ENCODE measurements at regions not wholly inside any gene's neighbourhood (a gene's known extent, or its start where the extent isn't known, plus 50 kb on each side); places are given as distances from the start of the nearest gene placed in this dataset.

- H3K36me3 ChIP-seq (ENCODE audit: insufficient read depth, low read length), result no peaks in the 10 kb centered on the region
- no peak overlapping the region for H3K27ac ChIP-seq (ENCODE audit: low read depth, low read length)
- POLR2A ChIA-PET (ENCODE audit: partially characterized antibody), result no interaction called here
- Mint-ChIP-seq H3K36me3 (no peaks in the 10 kb centered on the region), H3K9me3 (peaks cover 0 to 2% (median 0%) of the 10 kb centered on the region in 8 donors), H3K27ac (no peak overlapping the region), H3K4me3 (no peak overlapping the region), H3K27me3 (peaks cover 18 to 24% of the 10 kb centered on the region in 2 donors), H3K4me1 (no peaks in the 10 kb centered on the region)
- H3K27me3 ChIP-seq (ENCODE audit: insufficient read depth, low read length), result no peaks in the 10 kb centered on the region
- no peaks in the 10 kb centered on the region for H3K9me3 ChIP-seq (ENCODE audit: control insufficient read depth in 1 of 2, low read length in 2 of 2)
- no peaks in the 10 kb centered on the region for H3K4me1 ChIP-seq (ENCODE audit: insufficient read depth, low read length)
- intact Hi-C loops (cut with micrococcal nuclease), result no loop called here
- CTCF ChIA-PET (ENCODE audit: partially characterized antibody), result no interaction called here
- no peak overlapping the region for H3K4me3 ChIP-seq (ENCODE audit: low read length in 2 of 2)
- DNase-seq, result no peak
Measured at GRCh38 chr3:18237251-18238005, 187.7 kb downstream of the SATB1 start.

- Mint-ChIP-seq H3K27me3 (peaks cover 16 to 22% of the 10 kb centered on the region in 2 donors), H3K36me3 (no peaks in the 10 kb centered on the region), H3K9me3 (no peaks in the 10 kb centered on the region), H3K4me3 (no peak overlapping the region), H3K4me1 (no peaks in the 10 kb centered on the region), H3K27ac (no peak overlapping the region)
- POLR2A ChIA-PET (ENCODE audit: partially characterized antibody), result no interaction called here
- H3K9me3 ChIP-seq (ENCODE audit: control insufficient read depth in 1 of 2, low read length in 2 of 2), result no peaks in the 10 kb centered on the region
- no peaks in the 10 kb centered on the region for H3K36me3 ChIP-seq (ENCODE audit: insufficient read depth, low read length)
- CTCF ChIA-PET (ENCODE audit: partially characterized antibody), result no interaction called here
- H3K4me3 ChIP-seq (ENCODE audit: low read length in 2 of 2), result no peak overlapping the region
- H3K27me3 ChIP-seq (ENCODE audit: insufficient read depth, low read length), result no peaks in the 10 kb centered on the region
- no peaks in the 10 kb centered on the region for H3K4me1 ChIP-seq (ENCODE audit: insufficient read depth, low read length)
- no peak for DNase-seq
- intact Hi-C loops (cut with micrococcal nuclease), result no loop called here
- no peak overlapping the region for H3K27ac ChIP-seq (ENCODE audit: low read depth, low read length)
Measured at GRCh38 chr3:18236726-18237125, 188.4 kb downstream of the SATB1 start.

GRCh38 chr3:18234717-18235335 is 190.3 kb downstream of the SATB1 start:
- Histone ChIP-seq H3K9me3 (ENCODE audit: control insufficient read depth in 1 of 2, low read length in 2 of 2) (no peaks in the 10 kb centered on the region), H3K27ac (ENCODE audit: low read depth, low read length) (no peak overlapping the region), H3K36me3 (ENCODE audit: insufficient read depth, low read length) (no peaks in the 10 kb centered on the region), H3K27me3 (ENCODE audit: insufficient read depth, low read length) (no peaks in the 10 kb centered on the region), H3K4me1 (ENCODE audit: insufficient read depth, low read length) (no peaks in the 10 kb centered on the region), H3K4me3 (ENCODE audit: low read length in 2 of 2) (no peak overlapping the region)
- no peak overlapping the region for H3K4me3 Mint-ChIP-seq
- intact Hi-C loops (cut with micrococcal nuclease), result no loop called here
- DNase-seq, result no peak
- no peak overlapping the region for H3K27ac Mint-ChIP-seq
- ChIA-PET CTCF (ENCODE audit: partially characterized antibody) (no interaction called here), POLR2A (ENCODE audit: partially characterized antibody) (no interaction called here)
- H3K9me3 Mint-ChIP-seq, result no peaks in the 10 kb centered on the region
- H3K4me1 Mint-ChIP-seq, result no peaks in the 10 kb centered on the region
- no peaks in the 10 kb centered on the region for H3K36me3 Mint-ChIP-seq
- peaks cover 16 to 20% of the 10 kb centered on the region in 2 donors for H3K27me3 Mint-ChIP-seq

DNA sequence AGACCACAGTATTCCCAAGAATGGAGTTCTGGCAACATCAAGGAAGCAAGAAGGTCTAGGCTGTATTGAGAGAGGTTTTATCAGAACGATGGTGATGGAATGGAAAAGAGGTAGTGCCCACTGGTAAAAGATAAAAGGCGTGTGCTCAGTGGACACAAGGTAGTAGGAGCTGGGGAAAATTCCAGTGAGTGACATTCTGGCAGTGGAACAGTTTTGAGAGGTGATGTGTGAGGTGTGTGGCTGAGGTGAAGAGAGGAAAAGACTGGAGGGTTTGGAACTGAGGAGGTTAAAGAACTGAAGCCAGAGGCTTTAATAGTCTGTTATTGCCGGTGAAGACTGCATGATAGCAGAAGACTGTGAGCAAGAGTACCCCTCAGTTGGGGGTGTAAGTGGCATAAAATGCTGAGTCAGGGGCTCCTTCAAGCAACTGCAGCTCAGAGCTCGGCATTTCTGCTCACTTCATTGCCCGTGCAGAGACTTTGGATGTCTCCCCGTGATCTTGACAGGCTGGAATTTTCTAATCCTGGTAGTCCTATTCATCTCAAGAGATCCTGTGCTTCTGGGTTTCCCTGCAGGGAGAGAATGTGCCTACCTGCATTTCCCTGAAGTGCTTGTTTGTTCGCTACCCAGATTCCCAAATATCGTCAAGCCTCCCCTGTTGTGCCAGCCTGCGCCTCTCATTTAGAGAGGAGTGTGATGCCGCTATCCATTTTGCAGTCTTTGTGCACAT is 191.0 kb downstream of the SATB1 start:
- no peak for DNase-seq
- ChIA-PET POLR2A (ENCODE audit: partially characterized antibody) (no interaction called here), CTCF (ENCODE audit: partially characterized antibody) (no interaction called here)
- Histone ChIP-seq H3K36me3 (ENCODE audit: insufficient read depth, low read length) (no peaks in the 10 kb centered on the region), H3K27me3 (ENCODE audit: insufficient read depth, low read length) (no peaks in the 10 kb centered on the region), H3K9me3 (ENCODE audit: control insufficient read depth in 1 of 2, low read length in 2 of 2) (no peaks in the 10 kb centered on the region), H3K27ac (ENCODE audit: low read depth, low read length) (no peak overlapping the region), H3K4me1 (ENCODE audit: insufficient read depth, low read length) (no peaks in the 10 kb centered on the region), H3K4me3 (ENCODE audit: low read length in 2 of 2) (no peak overlapping the region)
- H3K27me3 Mint-ChIP-seq, result peaks cover 18% of the 10 kb centered on the region in 2 donors
- no peaks in the 10 kb centered on the region for H3K4me1 Mint-ChIP-seq
- H3K36me3 Mint-ChIP-seq, result no peaks in the 10 kb centered on the region
- intact Hi-C loops (cut with micrococcal nuclease), result no loop called here
- H3K4me3 Mint-ChIP-seq, result no peak overlapping the region
- no peaks in the 10 kb centered on the region for H3K9me3 Mint-ChIP-seq
- no peak overlapping the region for H3K27ac Mint-ChIP-seq

DNA sequence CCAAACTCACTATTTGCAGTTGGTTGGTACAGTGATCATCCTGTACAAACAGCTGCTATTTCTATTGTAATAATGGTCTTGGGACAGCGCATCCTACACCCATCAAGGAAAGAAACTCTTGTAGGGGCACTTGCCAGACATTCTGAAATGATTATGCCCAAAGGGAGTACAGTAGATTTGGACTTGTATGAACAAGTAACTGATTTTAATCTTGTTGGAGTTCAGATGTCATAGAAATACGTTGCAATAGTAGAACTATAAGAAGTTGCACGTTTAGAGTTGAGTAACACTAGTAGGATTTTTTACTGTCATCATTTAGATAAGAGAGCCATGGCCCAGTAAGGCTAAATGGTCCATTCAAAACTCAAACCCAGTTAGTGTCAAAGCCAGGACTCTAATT is 192.8 kb downstream of the SATB1 start:
- H3K36me3 Mint-ChIP-seq, result no peaks in the 10 kb centered on the region
- no peak overlapping the region for H3K27ac ChIP-seq (ENCODE audit: low read depth, low read length)

GRCh38 chr3:18228060-18228459 is 197.1 kb downstream of the SATB1 start:
- H3K9me3 Mint-ChIP-seq, result peaks cover 0 to 2% (median 0%) of the 10 kb centered on the region in 8 donors
- Histone ChIP-seq H3K4me1 (ENCODE audit: insufficient read depth, low read length) (no peaks in the 10 kb centered on the region), H3K9me3 (ENCODE audit: control insufficient read depth in 1 of 2, low read length in 2 of 2) (no peaks in the 10 kb centered on the region), H3K4me3 (ENCODE audit: low read length in 2 of 2) (no peak overlapping the region), H3K27me3 (ENCODE audit: insufficient read depth, low read length) (no peaks in the 10 kb centered on the region), H3K27ac (ENCODE audit: low read depth, low read length) (no peak overlapping the region), H3K36me3 (ENCODE audit: insufficient read depth, low read length) (no peaks in the 10 kb centered on the region)
- peaks cover 13 to 14% of the 10 kb centered on the region in 2 donors for H3K27me3 Mint-ChIP-seq
- ChIA-PET CTCF (ENCODE audit: partially characterized antibody) (no interaction called here), POLR2A (ENCODE audit: partially characterized antibody) (no interaction called here)
- H3K4me3 Mint-ChIP-seq, result no peak overlapping the region
- H3K4me1 Mint-ChIP-seq, result peaks cover 4 to 7% (median 5%) of the 10 kb centered on the region in 4 donors
- H3K27ac Mint-ChIP-seq, result no peak overlapping the region
- H3K36me3 Mint-ChIP-seq, result no peaks in the 10 kb centered on the region
- no peak for DNase-seq
- intact Hi-C loops (cut with micrococcal nuclease), result no loop called here

More for the DNA sequence above, 192.8 kb downstream of the SATB1 start:
- no peaks in the 10 kb centered on the region for H3K27me3 ChIP-seq (ENCODE audit: insufficient read depth, low read length)
- Mint-ChIP-seq H3K4me3 (no peak overlapping the region), H3K4me1 (peaks cover 0 to 1% (median 0%) of the 10 kb centered on the region in 4 donors), H3K27ac (no peak overlapping the region), H3K27me3 (peaks cover 19% of the 10 kb centered on the region in 2 donors), H3K9me3 (peaks cover 0 to 2% (median 0%) of the 10 kb centered on the region in 8 donors)
- ChIA-PET POLR2A (ENCODE audit: partially characterized antibody) (no interaction called here), CTCF (ENCODE audit: partially characterized antibody) (no interaction called here)
- H3K9me3 ChIP-seq (ENCODE audit: control insufficient read depth in 1 of 2, low read length in 2 of 2), result no peaks in the 10 kb centered on the region
- DNase-seq, result no peak
- H3K4me1 ChIP-seq (ENCODE audit: insufficient read depth, low read length), result no peaks in the 10 kb centered on the region
- no peak overlapping the region for H3K4me3 ChIP-seq (ENCODE audit: low read length in 2 of 2)
- intact Hi-C loops (cut with micrococcal nuclease), result no loop called here
- H3K36me3 ChIP-seq (ENCODE audit: insufficient read depth, low read length), result no peaks in the 10 kb centered on the region

GRCh38 chr3:18225709-18226108 is 199.4 kb downstream of the SATB1 start:
- H3K4me1 ChIP-seq (ENCODE audit: insufficient read depth, low read length), result no peaks in the 10 kb centered on the region
- Mint-ChIP-seq H3K36me3 (no peaks in the 10 kb centered on the region), H3K4me1 (peaks cover 4 to 7% (median 5%) of the 10 kb centered on the region in 4 donors), H3K4me3 (no peak overlapping the region), H3K27ac (no peak overlapping the region), H3K27me3 (peaks cover 10 to 14% of the 10 kb centered on the region in 2 donors), H3K9me3 (peaks cover 0 to 2% (median 0%) of the 10 kb centered on the region in 8 donors)
- no peaks in the 10 kb centered on the region for H3K9me3 ChIP-seq (ENCODE audit: control insufficient read depth in 1 of 2, low read length in 2 of 2)
- ChIA-PET POLR2A (ENCODE audit: partially characterized antibody) (no interaction called here), CTCF (ENCODE audit: partially characterized antibody) (interaction anchor here (1.5 kb wide), 1 partner anchor 23 kb away, joined by 3 read pairs; no protein-coding TSS in a partner anchor)
- no peak for DNase-seq
- no peaks in the 10 kb centered on the region for H3K36me3 ChIP-seq (ENCODE audit: insufficient read depth, low read length)
- no peak overlapping the region for H3K4me3 ChIP-seq (ENCODE audit: low read length in 2 of 2)
- intact Hi-C loops (cut with micrococcal nuclease), result no loop called here
- H3K27ac ChIP-seq (ENCODE audit: low read depth, low read length), result no peak overlapping the region
- no peaks in the 10 kb centered on the region for H3K27me3 ChIP-seq (ENCODE audit: insufficient read depth, low read length)

Measured in CD4-positive, alpha-beta memory T cell (primary cell).